H1 (cell line): ENCODE measurements at regions not wholly inside any gene's neighbourhood (a gene's known extent, or its start where the extent isn't known, plus 50 kb on each side); places are given as distances from the start of the nearest gene placed in this dataset.
A peak's percentile ranks its signal among the peaks of the same experiment; 100 is the strongest.

Source experiments
- CTCF ChIA-PET: fragments of 300-600 bp; sonication (Branson Sonifier 250); formaldehyde crosslinking; loops from one replicate; lab custom pipeline; 2021; ENCODE audit not compliant: partially characterized antibody; lab: Charles Lee
- POLR2A ChIA-PET: fragments of 300-600 bp; sonication (Branson Sonifier 250); formaldehyde crosslinking; loops from one replicate; lab custom pipeline; 2021; ENCODE audit warnings: inconsistent platforms; ENCODE audit not compliant: partially characterized antibody; lab: Charles Lee
- DNase-seq, 2 experiments: peaks; one replicate each; pipeline versions ENCODE4 v3.0.0 to v3.0.0-alpha.2; 2010 to 2022; ENCODE audit warnings: low spot score in 2 of 2, low read depth in 1 of 2, mixed read lengths in 1 of 2
- FAIRE-seq: peaks from 2 replicates; lab custom pipeline; 2011; peaks lifted over from hg19 to GRCh38; lab: Jason Lieb, UNC
- H2AFZ ChIP-seq: 2 replicates; pipeline ENCODE4 v1.8.1; 2012; ENCODE audit warnings: low read length, inconsistent platforms
- H2AK5ac ChIP-seq: 2 replicates; pipeline ENCODE4 v1.6.1; 2013; ENCODE audit warnings: low read depth, low read length
- H2BK120ac ChIP-seq: replicated peaks from 2 replicates; pipeline ENCODE3; 2013; ENCODE audit warnings: low read depth, low read length, inconsistent platforms
- H2BK12ac ChIP-seq: 2 replicates; pipeline ENCODE4 v1.6.1; 2013; ENCODE audit warnings: low read depth, low read length
- H2BK15ac ChIP-seq: 2 replicates; pipeline ENCODE4 v1.6.1; 2013; ENCODE audit warnings: low read length
- H2BK20ac ChIP-seq: 2 replicates; pipeline ENCODE4 v1.6.1; 2013; ENCODE audit warnings: low read length
- H2BK5ac ChIP-seq: 2 replicates; pipeline ENCODE4 v1.6.1; 2013; ENCODE audit warnings: low read depth, low read length
- H3K14ac ChIP-seq: 2 replicates; pipeline ENCODE4 v1.6.1; 2013; ENCODE audit warnings: inconsistent platforms; ENCODE audit not compliant: insufficient read length
- H3K18ac ChIP-seq: 2 replicates; pipeline ENCODE4 v1.6.1; 2013; ENCODE audit warnings: low read length; ENCODE audit errors: extremely low read depth
- H3K23ac ChIP-seq: 2 replicates; pipeline ENCODE4 v1.6.1; 2013; ENCODE audit warnings: inconsistent platforms; ENCODE audit not compliant: insufficient read length
- H3K23me2 ChIP-seq: 2 replicates; pipeline ENCODE4 v1.6.1; 2013; ENCODE audit warnings: low read depth, low read length
- H3K27ac ChIP-seq: 2 replicates; pipeline ENCODE4 v1.6.1; 2011; ENCODE audit warnings: low read depth, low read length, inconsistent platforms
- H3K27me3 ChIP-seq, 4 experiments: replicated peaks in 1 of 4; 1 replicate in 1 of 4; 2 replicates in 3 of 4; pipeline versions ENCODE4 v1.6.1 to v1.8.1; 2011 to 2013; ENCODE audit warnings: low read length in 3 of 4, mild to moderate bottlenecking in 3 of 4, inconsistent platforms in 2 of 4, mixed read lengths in 2 of 4, moderate library complexity in 1 of 4; ENCODE audit not compliant: control insufficient read depth in 3 of 4, insufficient read depth in 3 of 4; ENCODE audit errors: extremely low read depth in 1 of 4
- H3K36me3 ChIP-seq, 4 experiments: 2 replicates each; pipeline versions ENCODE4 v1.6.1 to v1.8.1; 2011 to 2013; ENCODE audit warnings: mild to moderate bottlenecking in 4 of 4, low read length in 3 of 4, moderate library complexity in 2 of 4, control low read depth in 1 of 4, inconsistent platforms in 1 of 4; ENCODE audit not compliant: insufficient read depth in 4 of 4, control insufficient read depth in 2 of 4
- H3K4ac ChIP-seq: replicated peaks from 2 replicates; pipeline ENCODE3; 2013; ENCODE audit warnings: low read length, low read depth, mixed read lengths, inconsistent platforms; ENCODE audit not compliant: insufficient read length
- H3K4me1 ChIP-seq, 4 experiments: replicated peaks in 1 of 4; 1 replicate in 1 of 4; 2 replicates in 3 of 4; pipeline versions ENCODE4 v1.6.1 to v1.8.1; 2011 to 2013; ENCODE audit warnings: low read length in 3 of 4, inconsistent platforms in 2 of 4, mixed read lengths in 1 of 4; ENCODE audit not compliant: insufficient read depth in 4 of 4, control insufficient read depth in 3 of 4
- H3K4me2 ChIP-seq, 2 experiments: 2 replicates each; pipeline versions ENCODE4 v1.6.1 to v1.8.1; 2011 to 2013; ENCODE audit warnings: low read depth in 2 of 2, low read length in 2 of 2, control low read depth in 1 of 2, inconsistent platforms in 1 of 2, mild to moderate bottlenecking in 1 of 2; ENCODE audit not compliant: insufficient read depth in 1 of 2
- H3K4me3 ChIP-seq, 4 experiments: fragments of 200-600, 300-600 bp in 1 of 4; sonication (generic), shearing (Covaris generic), sonication (Bioruptor Twin) in 1 of 4; 2 replicates each; pipeline versions ENCODE4 v1.5.1 to v1.8.1; 2011 to 2016; ENCODE audit warnings: low read length in 4 of 4, low read depth in 3 of 4, control low read depth in 2 of 4, inconsistent platforms in 2 of 4, mild to moderate bottlenecking in 2 of 4, mixed read lengths in 1 of 4, moderate library complexity in 1 of 4; ENCODE audit not compliant: insufficient read depth in 2 of 4; ENCODE audit errors: extremely low read depth in 1 of 4
- H3K56ac ChIP-seq: replicated peaks from 2 replicates; pipeline ENCODE3; 2013; ENCODE audit warnings: low read depth, mild to moderate bottlenecking, mixed read lengths, low read length, inconsistent platforms; ENCODE audit not compliant: insufficient read length
- H3K79me1 ChIP-seq: 2 replicates; pipeline ENCODE4 v1.6.1; 2013; ENCODE audit warnings: low read depth, low read length, control low read depth
- H3K79me2 ChIP-seq, 2 experiments: 2 replicates each; pipeline versions ENCODE4 v1.6.1 to v1.8.1; 2012 to 2013; ENCODE audit warnings: low read length in 2 of 2, mild to moderate bottlenecking in 2 of 2, inconsistent platforms in 1 of 2; ENCODE audit not compliant: insufficient read depth in 2 of 2, control insufficient read depth in 1 of 2
- H3K9ac ChIP-seq, 4 experiments: replicated peaks in 1 of 4; 1 replicate in 1 of 4; 2 replicates in 3 of 4; pipeline versions ENCODE4 v1.6.1 to v1.8.1; 2011 to 2013; ENCODE audit warnings: low read depth in 3 of 4, low read length in 3 of 4, control low read depth in 2 of 4, mild to moderate bottlenecking in 2 of 4, moderate library complexity in 2 of 4, inconsistent platforms in 1 of 4; ENCODE audit errors: extremely low read depth in 1 of 4
- H3K9me3 ChIP-seq, 2 experiments: 2 replicates each; pipeline versions ENCODE4 v1.6.1 to v1.8.1; 2012 to 2013; ENCODE audit warnings: mild to moderate bottlenecking in 2 of 2, moderate library complexity in 2 of 2, control low read depth in 1 of 2, inconsistent platforms in 1 of 2, low read depth in 1 of 2, low read length in 1 of 2, mixed read lengths in 1 of 2; ENCODE audit not compliant: insufficient read depth in 2 of 2
- H4K20me1 ChIP-seq, 2 experiments: replicated peaks in 1 of 2; 2 replicates each; pipeline versions ENCODE3 to v1.8.1; 2011 to 2013; ENCODE audit warnings: inconsistent platforms in 2 of 2, low read length in 2 of 2, mild to moderate bottlenecking in 1 of 2; ENCODE audit not compliant: insufficient read depth in 2 of 2, control insufficient read depth in 1 of 2
- H4K5ac ChIP-seq: 2 replicates; pipeline ENCODE4 v1.6.1; 2013; ENCODE audit warnings: low read length, low read depth, mixed read lengths, inconsistent platforms; ENCODE audit not compliant: insufficient read length
- H4K8ac ChIP-seq: 2 replicates; pipeline ENCODE4 v1.8.0; 2013; ENCODE audit warnings: mild to moderate bottlenecking, moderate library complexity, low read length, inconsistent platforms; ENCODE audit not compliant: insufficient read depth; ENCODE audit errors: extremely low read depth
- H4K91ac ChIP-seq: replicated peaks from 2 replicates; pipeline ENCODE3; 2013; ENCODE audit warnings: low read length, mixed read lengths, inconsistent platforms; ENCODE audit not compliant: insufficient read length
- BRCA1 ChIP-seq: IDR thresholded peaks from 2 replicates; pipeline ENCODE4 v1.6.1; 2012; ENCODE audit warnings: low read depth, low read length, improper control_type of control experiment
- CTBP2 ChIP-seq: IDR thresholded peaks from 2 replicates; pipeline ENCODE4 v1.7.0; 2011; ENCODE audit warnings: borderline replicate concordance, mild to moderate bottlenecking, moderate library complexity, mixed read lengths, low read length; ENCODE audit not compliant: insufficient read depth, insufficient read length
- NANOG ChIP-seq: IDR thresholded peaks from 2 replicates; pipeline ENCODE4 v1.6.1; 2011; ENCODE audit warnings: low read length, low read depth, mild to moderate bottlenecking, inconsistent platforms; ENCODE audit not compliant: insufficient read depth, poor library complexity, severe bottlenecking
- PHF8 ChIP-seq: fragments of 200-600 bp; sonication (generic); conservative IDR thresholded peaks from 2 replicates; pipeline ENCODE4 v1.7.1; 2012; ENCODE audit warnings: low read depth, mild to moderate bottlenecking, inconsistent platforms, low read length, moderate library complexity
- POU5F1 ChIP-seq: IDR thresholded peaks from 2 replicates; pipeline ENCODE4 v1.6.1; 2011; ENCODE audit warnings: low read depth, mild to moderate bottlenecking, low read length, moderate library complexity
- RFX5 ChIP-seq: IDR thresholded peaks from 2 replicates; pipeline ENCODE4 v1.6.1; 2011; ENCODE audit warnings: low read depth, low read length, improper control_type of control experiment, borderline replicate concordance
- WGBS, 2 experiments: shearing (Covaris generic) in 1 of 2; methylation state at CpG; one replicate each; pipeline versions ENCODE4 v1.1.6 to v1.1.7; 2013 to 2015; ENCODE audit warnings: low lambda C conversion rate in 2 of 2, mixed read lengths in 2 of 2, inconsistent platforms in 1 of 2, low coverage in 1 of 2, missing lambda C conversion rate in 1 of 2; ENCODE audit not compliant: insufficient replicate concordance in 2 of 2, insufficient coverage in 1 of 2, insufficient read length in 1 of 2; ENCODE audit errors: extremely low coverage in 1 of 2, missing lambda C conversion rate in 1 of 2; 5-methylcytosine and 5-hydroxymethylcytosine counted together

DNA sequence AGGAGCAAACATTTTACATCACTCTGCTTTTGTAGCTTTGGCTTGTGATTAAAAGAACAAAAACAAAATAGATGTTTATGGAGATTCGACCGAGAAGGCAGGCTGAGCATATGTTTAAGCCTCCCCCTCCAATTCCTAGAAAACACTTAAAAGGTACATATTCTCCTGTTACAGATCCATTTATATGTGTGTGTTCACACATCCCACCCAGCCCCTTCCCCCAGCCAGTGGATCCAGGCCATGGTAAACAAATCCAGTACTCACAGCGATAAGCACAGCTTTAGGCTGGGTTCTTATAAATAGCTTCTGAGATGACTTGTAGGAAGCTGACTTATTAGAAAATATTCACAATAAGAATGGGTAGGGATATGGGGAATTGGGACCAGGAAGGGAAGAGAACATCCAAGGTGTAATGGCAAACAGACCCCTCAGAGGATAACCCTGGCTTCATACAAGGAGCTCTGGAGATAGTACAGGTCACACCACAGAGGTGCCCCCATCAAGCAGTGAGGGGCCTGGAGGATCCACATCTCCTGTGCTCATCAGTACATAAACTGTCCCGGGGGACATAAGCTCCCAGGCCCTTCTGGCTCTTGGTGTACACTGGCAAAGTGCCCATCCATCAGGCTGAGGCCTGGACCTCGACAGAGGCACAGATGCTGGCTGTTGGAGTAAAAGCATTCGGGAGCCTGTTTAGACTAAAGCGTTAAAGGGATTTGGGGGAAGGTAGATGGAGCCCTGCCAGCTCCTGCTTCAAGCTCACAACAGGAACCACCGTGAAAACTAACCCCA, 70.0 kb upstream of the UBE2E1 start:
- Histone ChIP-seq H2BK15ac (no peak overlapping the region), H2BK12ac (no peak overlapping the region; the same call in 1 of the 2 replicates), H3K79me2 (no peaks in the 10 kb centered on the region), H4K8ac (no peak overlapping the region), H3K4me3 (no peak overlapping the region), H4K91ac (no peak overlapping the region), H2AK5ac (no peak overlapping the region), H3K4ac (peak overlapping the region; percentile 57), H3K4me1 (peaks cover 6 to 13% (median 9%) of the 10 kb centered on the region in 4 experiments; a peak in 6 of 7 replicates), H4K20me1 (no peaks in the 10 kb centered on the region), H3K36me3 (no peaks in the 10 kb centered on the region), H3K27ac (no peak overlapping the region), H2BK120ac (peak overlapping the region; percentile 30), H3K14ac (no peak overlapping the region), H2AFZ (0 out of 2 replicates have a peak overlapping the region, but pooled peaks have one; percentile 27), H3K18ac (no peak overlapping the region), H3K9ac (no peak overlapping the region), H4K5ac (no peak overlapping the region), H3K56ac (no peak overlapping the region), H3K27me3 (no peaks in the 10 kb centered on the region), H2BK5ac (no peak overlapping the region), H2BK20ac (no peak overlapping the region), H3K23ac (no peak overlapping the region), H3K9me3 (no peaks in the 10 kb centered on the region), H3K79me1 (no peaks in the 10 kb centered on the region), H3K23me2 (no peaks in the 10 kb centered on the region), H3K4me2 (peak overlapping the region in 1 of 2 experiments; percentile 51; a peak in 1 of 4 replicates)
- WGBS, 2 experiments = 66% methylated on average over 8 of the region's 8 CpGs; no CpG with 5 or more reads in 1 of the 2 experiments
- TF ChIP-seq BRCA1 (no peak), PHF8 (no peak), CTBP2 (no peak), RFX5 (no peak), NANOG (no peak), POU5F1 (no peak)
- FAIRE-seq (no peak), DNase-seq (no peak)
- ChIA-PET CTCF (interaction anchor here (0.6 to 2.1 kb wide), 4 partner anchors 9 to 168 kb away, joined by 3 to 5 read pairs (median 4); no protein-coding TSS in a partner anchor), POLR2A (interaction anchor here (0.5 to 0.9 kb wide), 5 partner anchors 32 to 255 kb away, joined by 3 read pairs; partner anchors contain the start of genes NKIRAS1 and RPL15)
